ENCODE measurements at regions not wholly inside any gene's neighbourhood (a gene's known extent, or its start where the extent isn't known, plus 50 kb on each side); places are given as distances from the start of the nearest gene placed in this dataset.

DNA sequence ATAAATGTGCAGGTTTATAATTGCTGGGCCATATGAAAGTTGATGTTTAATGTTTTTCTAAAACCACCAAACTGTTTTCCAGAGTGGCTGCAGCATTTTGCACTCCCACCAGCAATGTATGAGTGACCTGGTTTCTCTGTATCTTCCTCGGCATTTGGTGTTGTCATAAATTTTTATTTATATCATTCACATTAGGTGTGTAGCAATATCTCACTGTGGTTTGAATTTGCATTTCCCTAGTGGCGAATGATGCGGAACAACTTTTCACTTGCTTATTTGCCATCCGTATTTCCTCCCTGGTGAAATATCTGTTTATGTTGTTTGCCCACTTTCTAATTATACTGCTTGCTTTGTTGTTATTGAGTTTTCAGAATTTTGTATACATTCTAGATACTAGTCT, 295.7 kb upstream of the TUT7 start:
- no peak for TF ChIP-seq EZH2 (IDR thresholded peaks at IDR 0.05; ENCODE audit: insufficient read depth, low read length)
- TF ChIP-seq CTCF (IDR thresholded peaks at IDR 0.05; ENCODE audit: insufficient read depth, low read depth, low read length): no peak

Data from astrocyte (in vitro differentiated cells and primary cell).